Neuron (in vitro differentiated cells): ENCODE measurements at regions not wholly inside any gene's neighbourhood (a gene's known extent, or its start where the extent isn't known, plus 50 kb on each side); places are given as distances from the start of the nearest gene placed in this dataset.

Experiments
- H2AFZ ChIP-seq: one replicate; pipeline ENCODE4 v1.6.1; 2013; ENCODE audit warnings: low read depth, mild to moderate bottlenecking, inconsistent platforms, low read length, moderate library complexity
- H3K27me3 ChIP-seq: one replicate; pipeline ENCODE4 v1.6.1; 2013; ENCODE audit warnings: low read length; ENCODE audit not compliant: insufficient read depth
- H3K36me3 ChIP-seq: one replicate; pipeline ENCODE4 v1.6.1; 2013; ENCODE audit warnings: low read length; ENCODE audit not compliant: insufficient read depth
- H3K4me1 ChIP-seq: one replicate; pipeline ENCODE4 v1.6.1; 2013; ENCODE audit warnings: low read length; ENCODE audit not compliant: insufficient read depth
- H3K4me3 ChIP-seq: 2 replicates; pipeline ENCODE4 v1.5.1; 2013; ENCODE audit warnings: mild to moderate bottlenecking, low read length, moderate library complexity
- H3K9me3 ChIP-seq: one replicate; pipeline ENCODE4 v1.6.1; 2013; ENCODE audit warnings: low read length

GRCh38 chr4:113849771-113850170 is 88.2 kb upstream of the CAMK2D start:
- Histone ChIP-seq H2AFZ (no peak overlapping the region), H3K27me3 (no peaks in the 10 kb centered on the region), H3K36me3 (no peaks in the 10 kb centered on the region), H3K4me1 (no peaks in the 10 kb centered on the region), H3K9me3 (no peaks in the 10 kb centered on the region), H3K4me3 (no peak overlapping the region)

GRCh38 chr4:113847710-113848109 is 86.2 kb upstream of the CAMK2D start:
- Histone ChIP-seq H3K4me3 (no peak overlapping the region), H3K9me3 (no peaks in the 10 kb centered on the region), H3K4me1 (no peaks in the 10 kb centered on the region), H3K36me3 (no peaks in the 10 kb centered on the region), H3K27me3 (no peaks in the 10 kb centered on the region), H2AFZ (no peak overlapping the region)

DNA sequence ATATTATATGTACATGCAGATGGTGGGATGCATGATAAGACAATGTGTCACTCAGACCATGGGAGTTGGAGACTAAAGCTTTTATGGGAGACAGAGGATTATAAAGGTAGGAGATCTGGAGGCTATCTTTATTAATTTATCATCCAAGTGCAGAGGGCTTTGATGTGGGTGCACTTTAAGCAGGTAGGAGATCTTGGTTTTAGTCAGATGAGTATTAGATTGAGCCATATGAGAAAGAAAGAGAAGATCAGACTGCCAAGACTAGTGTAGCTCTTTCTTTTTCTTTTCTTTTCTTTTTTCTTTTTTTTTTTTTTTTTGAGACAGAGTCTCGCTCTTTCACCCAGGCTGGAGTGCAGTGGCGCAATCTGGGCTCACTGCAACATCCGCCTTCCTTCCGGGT is 84.9 kb upstream of the CAMK2D start:
- H3K27me3 ChIP-seq: no peaks in the 10 kb centered on the region
- no peak overlapping the region for H3K4me3 ChIP-seq
- no peaks in the 10 kb centered on the region for H3K4me1 ChIP-seq
- H3K9me3 ChIP-seq: no peaks in the 10 kb centered on the region
- no peak overlapping the region for H2AFZ ChIP-seq
- H3K36me3 ChIP-seq: no peaks in the 10 kb centered on the region

- H3K4me3 ChIP-seq: no peak overlapping the region
- no peaks in the 10 kb centered on the region for H3K9me3 ChIP-seq
- no peaks in the 10 kb centered on the region for H3K4me1 ChIP-seq
- H3K27me3 ChIP-seq: no peaks in the 10 kb centered on the region
- H2AFZ ChIP-seq: no peak overlapping the region
- no peaks in the 10 kb centered on the region for H3K36me3 ChIP-seq
Observed at GRCh38 chr4:113845138-113845537, 83.6 kb upstream of the CAMK2D start.

- no peaks in the 10 kb centered on the region for H3K9me3 ChIP-seq
- no peak overlapping the region for H3K4me3 ChIP-seq
- H3K4me1 ChIP-seq: no peaks in the 10 kb centered on the region
- H3K36me3 ChIP-seq: no peaks in the 10 kb centered on the region
- H2AFZ ChIP-seq: no peak overlapping the region
- H3K27me3 ChIP-seq: no peaks in the 10 kb centered on the region
Observed at GRCh38 chr4:113844369-113844768, 82.8 kb upstream of the CAMK2D start.

GRCh38 chr4:113840861-113841260 is 79.3 kb upstream of the CAMK2D start:
- Histone ChIP-seq H3K9me3 (no peaks in the 10 kb centered on the region), H3K27me3 (no peaks in the 10 kb centered on the region), H3K36me3 (no peaks in the 10 kb centered on the region), H2AFZ (no peak overlapping the region), H3K4me1 (no peaks in the 10 kb centered on the region), H3K4me3 (no peak overlapping the region)

DNA sequence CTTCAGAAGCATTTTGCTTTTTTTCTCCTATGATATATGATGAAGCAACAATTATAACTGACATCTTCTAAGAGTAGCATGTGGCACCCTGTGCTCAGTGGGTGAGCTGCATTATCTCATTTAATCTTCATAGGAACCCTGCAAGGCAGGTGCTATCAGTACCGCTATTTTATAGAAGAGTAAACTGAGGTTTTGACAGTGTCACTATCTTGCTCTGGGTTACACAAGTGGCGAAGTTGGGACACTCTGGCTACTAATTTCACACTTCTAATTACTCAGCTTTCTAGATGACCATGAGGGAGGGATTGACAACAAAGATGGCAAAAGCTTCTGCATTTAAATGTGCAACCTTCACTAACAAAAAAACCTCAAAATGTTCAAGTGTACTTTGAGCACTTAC is 76.9 kb upstream of the CAMK2D start:
- H3K9me3 ChIP-seq: no peaks in the 10 kb centered on the region
- H2AFZ ChIP-seq: no peak overlapping the region
- no peak overlapping the region for H3K4me3 ChIP-seq
- no peaks in the 10 kb centered on the region for H3K27me3 ChIP-seq
- no peaks in the 10 kb centered on the region for H3K4me1 ChIP-seq
- H3K36me3 ChIP-seq: no peaks in the 10 kb centered on the region

DNA sequence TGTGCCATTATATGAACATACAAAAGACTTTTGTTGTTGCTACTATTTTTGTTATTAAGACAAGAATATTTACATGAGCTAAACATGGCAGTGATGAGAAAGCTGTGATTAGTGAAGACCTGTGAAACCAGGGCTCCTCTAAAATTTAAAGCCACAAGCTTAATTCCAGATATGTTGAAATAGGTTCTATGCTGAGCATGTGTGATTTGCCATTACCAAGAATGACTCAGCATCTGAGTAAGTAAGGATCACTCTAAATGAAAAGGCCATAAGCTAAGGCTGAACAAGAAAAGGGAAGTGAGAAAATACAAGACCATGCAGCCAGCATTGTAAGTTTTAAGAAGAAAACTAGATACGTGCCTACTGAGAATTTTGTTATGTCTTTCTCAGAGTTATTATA is 75.9 kb upstream of the CAMK2D start:
- no peaks in the 10 kb centered on the region for H3K9me3 ChIP-seq
- H3K27me3 ChIP-seq: no peaks in the 10 kb centered on the region
- H3K36me3 ChIP-seq: no peaks in the 10 kb centered on the region
- no peak overlapping the region for H3K4me3 ChIP-seq
- H2AFZ ChIP-seq: no peak overlapping the region
- H3K4me1 ChIP-seq: no peaks in the 10 kb centered on the region

GRCh38 chr4:113835005-113835404 is 73.5 kb upstream of the CAMK2D start:
- Histone ChIP-seq H2AFZ (no peak overlapping the region), H3K4me1 (peaks cover 9% of the 10 kb centered on the region), H3K27me3 (no peaks in the 10 kb centered on the region), H3K9me3 (no peaks in the 10 kb centered on the region), H3K36me3 (no peaks in the 10 kb centered on the region), H3K4me3 (no peak overlapping the region)

DNA sequence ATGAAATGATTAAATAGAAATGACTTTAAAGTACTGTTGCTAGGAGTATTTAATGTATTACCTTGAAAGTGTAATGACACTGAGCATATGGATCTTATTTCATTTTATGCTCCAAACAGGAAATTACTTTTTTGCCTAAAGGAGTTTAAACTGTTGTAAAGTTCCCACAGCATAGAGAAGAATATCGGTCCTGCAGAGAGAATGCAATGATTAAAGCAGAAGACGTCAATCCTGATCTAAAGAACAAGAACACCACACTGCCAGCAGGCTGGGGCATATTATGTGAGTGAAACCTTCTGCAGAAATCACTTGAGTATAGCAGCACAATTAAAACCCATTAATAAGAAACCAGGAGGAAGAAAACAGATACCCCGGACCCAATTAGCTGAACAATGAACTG is 72.8 kb upstream of the CAMK2D start:
- Histone ChIP-seq H3K9me3 (no peaks in the 10 kb centered on the region), H3K27me3 (no peaks in the 10 kb centered on the region), H3K4me3 (no peak overlapping the region), H3K36me3 (no peaks in the 10 kb centered on the region), H2AFZ (no peak overlapping the region), H3K4me1 (peaks cover 9% of the 10 kb centered on the region)

DNA sequence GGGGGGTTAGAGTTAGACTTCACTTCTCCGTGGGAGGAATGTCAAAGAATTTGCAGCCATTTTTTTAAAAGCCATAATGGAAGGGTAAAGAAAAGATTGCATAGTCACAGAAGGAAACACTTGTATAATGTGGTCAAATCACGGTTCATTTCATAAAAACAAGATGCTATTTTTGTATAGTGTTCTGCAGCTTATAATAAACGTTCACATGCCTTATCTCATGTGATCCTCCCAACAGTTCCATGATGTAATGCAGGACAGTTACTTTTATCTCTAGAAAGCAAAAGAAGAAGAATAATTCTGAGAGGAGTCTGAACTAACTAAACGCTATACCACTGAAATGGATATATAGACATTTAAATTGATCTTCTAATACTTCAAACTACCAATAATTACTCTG is 71.3 kb upstream of the CAMK2D start:
- Histone ChIP-seq H3K4me1 (peaks cover 9% of the 10 kb centered on the region), H3K27me3 (no peaks in the 10 kb centered on the region), H3K4me3 (no peak overlapping the region), H3K9me3 (no peaks in the 10 kb centered on the region), H2AFZ (no peak overlapping the region), H3K36me3 (no peaks in the 10 kb centered on the region)

- no peaks in the 10 kb centered on the region for H3K9me3 ChIP-seq
- peaks cover 9% of the 10 kb centered on the region for H3K4me1 ChIP-seq
- H2AFZ ChIP-seq: no peak overlapping the region
- H3K36me3 ChIP-seq: no peaks in the 10 kb centered on the region
- no peaks in the 10 kb centered on the region for H3K27me3 ChIP-seq
- no peak overlapping the region for H3K4me3 ChIP-seq
Observed at GRCh38 chr4:113831457-113831856, 69.9 kb upstream of the CAMK2D start.

GRCh38 chr4:113828702-113829101 is 67.2 kb upstream of the CAMK2D start:
- Histone ChIP-seq H3K4me3 (no peak overlapping the region), H3K9me3 (no peaks in the 10 kb centered on the region), H3K36me3 (no peaks in the 10 kb centered on the region), H2AFZ (no peak overlapping the region), H3K4me1 (peaks cover 9% of the 10 kb centered on the region), H3K27me3 (no peaks in the 10 kb centered on the region)

GRCh38 chr4:113827285-113827684 is 65.7 kb upstream of the CAMK2D start:
- no peaks in the 10 kb centered on the region for H3K27me3 ChIP-seq
- no peaks in the 10 kb centered on the region for H3K9me3 ChIP-seq
- no peak overlapping the region for H2AFZ ChIP-seq
- peaks cover 20% of the 10 kb centered on the region for H3K4me1 ChIP-seq
- H3K36me3 ChIP-seq: no peaks in the 10 kb centered on the region
- H3K4me3 ChIP-seq: no peak overlapping the region
